DND-41 (cell line): ENCODE measurements at regions not wholly inside any gene's neighbourhood (a gene's known extent, or its start where the extent isn't known, plus 50 kb on each side); places are given as distances from the start of the nearest gene placed in this dataset.

ENCODE experiments used
- ATAC-seq: fragments of 200-7000 bp; cut with Tn5 transposase; 3 replicates; pipeline ENCODE4 v1.9.1; 2021; ENCODE audit warnings: low read depth; ENCODE audit not compliant: insufficient read depth
- DNase-seq: peaks from one replicate; pipeline ENCODE4 v3.0.0-alpha.2; 2020
- H2AFZ ChIP-seq: 2 replicates; pipeline ENCODE4 v1.6.0; 2012; ENCODE audit warnings: low read depth, low read length
- H3K27ac ChIP-seq: 2 replicates; pipeline ENCODE4 v1.5.1; 2012; ENCODE audit warnings: low read length, inconsistent platforms
- H3K27me3 ChIP-seq: fragments of 200-600 bp; sonication (generic); 2 replicates; pipeline ENCODE4 v1.6.0; 2012; ENCODE audit warnings: low read length, mild to moderate bottlenecking, inconsistent platforms; ENCODE audit not compliant: insufficient read depth, poor library complexity
- H3K36me3 ChIP-seq: 2 replicates; pipeline ENCODE4 v1.5.1; 2012; ENCODE audit warnings: low read length, inconsistent platforms; ENCODE audit not compliant: insufficient read depth
- H3K4me1 ChIP-seq: 2 replicates; pipeline ENCODE4 v1.5.1; 2012; ENCODE audit warnings: mild to moderate bottlenecking, low read length; ENCODE audit not compliant: insufficient read depth
- H3K4me2 ChIP-seq: 2 replicates; pipeline ENCODE4 v1.6.0; 2012; ENCODE audit warnings: mild to moderate bottlenecking, moderate library complexity, low read length, inconsistent platforms; ENCODE audit not compliant: insufficient read depth
- H3K4me3 ChIP-seq, 2 experiments: fragments of 200-600 bp in 1 of 2; shearing (Covaris generic) in 1 of 2; 2 replicates each; pipeline ENCODE4 v1.5.1; 2012 to 2016; ENCODE audit warnings: inconsistent platforms in 2 of 2, low read length in 2 of 2, mild to moderate bottlenecking in 2 of 2, low read depth in 1 of 2, moderate library complexity in 1 of 2
- H3K79me2 ChIP-seq: 2 replicates; pipeline ENCODE4 v1.6.0; 2012; ENCODE audit warnings: low read length, inconsistent platforms; ENCODE audit not compliant: insufficient read depth
- H3K9ac ChIP-seq: 2 replicates; pipeline ENCODE4 v1.6.0; 2012; ENCODE audit warnings: low read depth, mild to moderate bottlenecking, inconsistent platforms, low read length, moderate library complexity
- H3K9me3 ChIP-seq: 2 replicates; pipeline ENCODE4 v1.5.1; 2012; ENCODE audit warnings: low read length, moderate library complexity, mild to moderate bottlenecking, inconsistent platforms; ENCODE audit not compliant: insufficient read depth, severe bottlenecking
- H4K20me1 ChIP-seq: 2 replicates; pipeline ENCODE4 v1.6.0; 2012; ENCODE audit warnings: low read length; ENCODE audit not compliant: insufficient read depth
- CTCF ChIP-seq: IDR thresholded peaks from 2 replicates; pipeline ENCODE4 v1.5.1; 2012; ENCODE audit warnings: borderline replicate concordance, low read length, moderate library complexity, mild to moderate bottlenecking; ENCODE audit not compliant: poor library complexity, severe bottlenecking; ENCODE audit errors: extremely low read depth
- EZH2 ChIP-seq: IDR thresholded peaks from 3 replicates; pipeline ENCODE4 v1.6.1; 2012; ENCODE audit warnings: borderline replicate concordance, low read depth, mild to moderate bottlenecking, moderate library complexity, low read length, inconsistent platforms; ENCODE audit not compliant: severe bottlenecking

- ATAC-seq (no peak), DNase-seq (no peak)
- no peaks in the 10 kb centered on the region for H3K4me1 ChIP-seq
- H3K9me3 ChIP-seq, result no peaks in the 10 kb centered on the region
- no peak overlapping the region for H3K4me2 ChIP-seq
- H3K79me2 ChIP-seq, result no peaks in the 10 kb centered on the region
- H4K20me1 ChIP-seq, result no peaks in the 10 kb centered on the region
- H3K27me3 ChIP-seq, result no peaks in the 10 kb centered on the region
- H3K36me3 ChIP-seq, result no peaks in the 10 kb centered on the region
- H2AFZ ChIP-seq, result no peak overlapping the region
- H3K9ac ChIP-seq, result no peak overlapping the region
- H3K4me3 ChIP-seq, result no peak overlapping the region
- TF ChIP-seq CTCF (no peak), EZH2 (no peak)
- no peak overlapping the region for H3K27ac ChIP-seq
Observed at GRCh38 chrX:943035-943434, 269.4 kb downstream of the CRLF2 start.

- Histone ChIP-seq H3K79me2 (no peaks in the 10 kb centered on the region), H3K4me2 (no peak overlapping the region), H4K20me1 (no peaks in the 10 kb centered on the region), H3K36me3 (no peaks in the 10 kb centered on the region), H3K9me3 (no peaks in the 10 kb centered on the region), H2AFZ (no peak overlapping the region), H3K4me3 (no peak overlapping the region), H3K4me1 (no peaks in the 10 kb centered on the region), H3K27ac (no peak overlapping the region), H3K27me3 (no peaks in the 10 kb centered on the region), H3K9ac (no peak overlapping the region)
- TF ChIP-seq EZH2 (no peak), CTCF (no peak)
- ATAC-seq, result no peak
- no peak for DNase-seq
Observed at GRCh38 chrX:940691-941090, 271.8 kb downstream of the CRLF2 start.

GRCh38 chrX:936979-937769 is 275.3 kb downstream of the CRLF2 start:
- Histone ChIP-seq H4K20me1 (no peaks in the 10 kb centered on the region), H3K9ac (no peak overlapping the region), H3K27ac (no peak overlapping the region), H3K9me3 (no peaks in the 10 kb centered on the region), H3K36me3 (no peaks in the 10 kb centered on the region), H3K4me3 (no peak overlapping the region), H2AFZ (no peak overlapping the region), H3K4me2 (no peak overlapping the region), H3K4me1 (no peaks in the 10 kb centered on the region), H3K27me3 (no peaks in the 10 kb centered on the region), H3K79me2 (no peaks in the 10 kb centered on the region)
- TF ChIP-seq CTCF, result no peak
- TF ChIP-seq EZH2, result no peak
- ATAC-seq (no peak), DNase-seq (no peak)
